ENCODE measurements at regions not wholly inside any gene's neighbourhood (a gene's known extent, or its start where the extent isn't known, plus 50 kb on each side); places are given as distances from the start of the nearest gene placed in this dataset.

DNA sequence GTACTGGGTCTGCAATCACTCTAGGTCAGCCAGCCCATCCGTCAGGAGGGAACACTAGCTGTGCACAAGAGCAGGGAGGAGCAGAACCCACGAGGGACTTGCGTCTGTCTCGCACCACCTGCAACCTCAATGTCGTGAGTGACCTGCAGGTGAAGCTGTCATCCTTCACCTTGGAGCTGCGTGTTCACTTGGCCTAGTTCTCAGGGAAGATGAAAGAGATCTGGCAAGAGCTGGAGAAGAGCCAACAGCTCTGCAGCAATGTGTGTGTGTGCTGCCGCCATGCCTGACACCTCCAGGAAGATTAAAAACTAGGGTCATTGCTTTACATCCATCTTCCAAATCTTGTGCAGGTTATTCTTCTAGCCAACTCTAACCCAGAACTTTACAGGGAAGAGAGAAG is 117.6 kb upstream of the MRI1 start:
- TF ChIP-seq POLR2A (IDR thresholded peaks at IDR 0.05; ENCODE audit: low read depth, low read length) (no peak), TAF1 (IDR thresholded peaks at IDR 0.05; ENCODE audit: low read depth, low read length) (no peak), SPI1 (IDR thresholded peaks at IDR 0.05; ENCODE audit: low read depth, low read length) (no peak)

Measured in GM12891 (cell line).